PC-3 (cell line): ENCODE measurements at regions not wholly inside any gene's neighbourhood (a gene's known extent, or its start where the extent isn't known, plus 50 kb on each side); places are given as distances from the start of the nearest gene placed in this dataset.

ENCODE experiments used
- CTCF ChIP-seq: fragments of 300-600 bp; sonication (generic); conservative IDR thresholded peaks from 2 replicates; pipeline ENCODE4 v1.5.1; 2017; ENCODE audit warnings: antibody characterized with exemption, low read depth, mild to moderate bottlenecking, low read length
- EZH2 ChIP-seq: fragments of 300-600 bp; sonication (generic); IDR thresholded peaks from one replicate; pipeline ENCODE4 v1.6.1; 2017; ENCODE audit warnings: antibody characterized with exemption, mild to moderate bottlenecking, low read length; ENCODE audit not compliant: unreplicated experiment
- EZH2phosphoT487 ChIP-seq: fragments of 300-600 bp; sonication (generic); IDR thresholded peaks from 2 replicates; pipeline ENCODE4 v1.6.1; 2018; ENCODE audit warnings: mild to moderate bottlenecking, antibody characterized with exemption, low read length, borderline replicate concordance

DNA sequence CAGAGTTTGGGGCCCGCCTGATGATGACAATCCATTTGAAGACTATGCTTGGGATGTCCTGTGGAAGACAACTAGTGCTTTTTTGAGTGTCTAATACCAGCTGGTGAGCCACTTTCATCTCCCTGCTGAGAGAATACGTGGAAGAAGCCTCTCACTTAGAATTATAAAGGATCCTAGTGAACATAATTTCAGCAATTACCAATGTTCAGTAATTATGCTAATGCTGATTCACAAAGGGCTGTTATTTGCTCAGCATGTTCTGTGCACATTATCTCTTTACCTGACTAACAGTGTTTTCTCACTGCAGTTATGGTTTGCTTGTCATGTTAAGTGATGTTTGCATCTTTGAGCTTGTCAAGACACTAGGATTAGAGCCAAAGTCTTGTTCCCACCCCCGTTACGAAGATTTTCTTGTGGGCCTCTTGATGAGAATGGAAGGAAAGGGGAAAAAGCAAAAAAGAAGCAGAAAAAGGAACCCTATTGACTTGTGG lies 282.1 kb upstream of the CHD6 start:
- TF ChIP-seq EZH2phosphoT487 = no peak
- no peak for TF ChIP-seq EZH2
- no peak for TF ChIP-seq CTCF
